Stimulated activated CD8-positive, alpha-beta memory T cell treated with anti-CD3 and anti-CD28 coated beads, Interleukin-12 subunit alpha, Interleukin-12 subunit beta, amount 100 ng/mL, for 1 hour (primary cell): ENCODE measurements at regions not wholly inside any gene's neighbourhood (a gene's known extent, or its start where the extent isn't known, plus 50 kb on each side); places are given as distances from the start of the nearest gene placed in this dataset.

Experiments used
- DNase-seq: peaks from one replicate; pipeline ENCODE4 v3.0.0-alpha.2; 2020; ENCODE audit warnings: low read depth

GRCh38 chr7:25821225-25821624, 330.8 kb upstream of the NFE2L3 start:
- DNase-seq: no peak

GRCh38 chr7:25822823-25823222, 329.2 kb upstream of the NFE2L3 start:
- no peak for DNase-seq

- no peak for DNase-seq
These were observed 328.4 kb upstream of the NFE2L3 start for GRCh38 chr7:25823571-25823970.

GRCh38 chr7:25828468-25828867, 323.5 kb upstream of the NFE2L3 start:
- no peak for DNase-seq

- DNase-seq: no peak
These were observed 322.3 kb upstream of the NFE2L3 start for GRCh38 chr7:25829663-25830062.

- no peak for DNase-seq
These were observed 321.8 kb upstream of the NFE2L3 start for GRCh38 chr7:25830215-25830614.

- no peak for DNase-seq
These were observed 320.8 kb upstream of the NFE2L3 start for GRCh38 chr7:25831062-25831691.

GRCh38 chr7:25831831-25832411, 320.1 kb upstream of the NFE2L3 start:
- no peak for DNase-seq

- DNase-seq: no peak
These were observed 319.5 kb upstream of the NFE2L3 start for GRCh38 chr7:25832456-25832855.

- no peak for DNase-seq
These were observed 319.1 kb upstream of the NFE2L3 start for GRCh38 chr7:25832929-25833328.

GRCh38 chr7:25834050-25834449, 317.9 kb upstream of the NFE2L3 start:
- DNase-seq: no peak

- no peak for DNase-seq
These were observed 316.8 kb upstream of the NFE2L3 start for GRCh38 chr7:25835197-25835596.

GRCh38 chr7:25839084-25839769, 312.8 kb upstream of the NFE2L3 start:
- DNase-seq: no peak

GRCh38 chr7:25840209-25840792, 311.7 kb upstream of the NFE2L3 start:
- DNase-seq: no peak

GRCh38 chr7:25841575-25841974, 310.4 kb upstream of the NFE2L3 start:
- no peak for DNase-seq

GRCh38 chr7:25842201-25842733, 309.7 kb upstream of the NFE2L3 start:
- DNase-seq: no peak

- DNase-seq: no peak
These were observed 308.5 kb upstream of the NFE2L3 start for GRCh38 chr7:25843467-25843866.

- no peak for DNase-seq
These were observed 307.7 kb upstream of the NFE2L3 start for GRCh38 chr7:25844102-25844870.

- no peak for DNase-seq
These were observed 306.5 kb upstream of the NFE2L3 start for GRCh38 chr7:25845464-25845863.

GRCh38 chr7:25846722-25847121, 305.3 kb upstream of the NFE2L3 start:
- DNase-seq: no peak

- DNase-seq: no peak
These were observed 304.5 kb upstream of the NFE2L3 start for GRCh38 chr7:25847336-25848070.
